ENCODE measurements at regions not wholly inside any gene's neighbourhood (a gene's known extent, or its start where the extent isn't known, plus 50 kb on each side); places are given as distances from the start of the nearest gene placed in this dataset.

DNA sequence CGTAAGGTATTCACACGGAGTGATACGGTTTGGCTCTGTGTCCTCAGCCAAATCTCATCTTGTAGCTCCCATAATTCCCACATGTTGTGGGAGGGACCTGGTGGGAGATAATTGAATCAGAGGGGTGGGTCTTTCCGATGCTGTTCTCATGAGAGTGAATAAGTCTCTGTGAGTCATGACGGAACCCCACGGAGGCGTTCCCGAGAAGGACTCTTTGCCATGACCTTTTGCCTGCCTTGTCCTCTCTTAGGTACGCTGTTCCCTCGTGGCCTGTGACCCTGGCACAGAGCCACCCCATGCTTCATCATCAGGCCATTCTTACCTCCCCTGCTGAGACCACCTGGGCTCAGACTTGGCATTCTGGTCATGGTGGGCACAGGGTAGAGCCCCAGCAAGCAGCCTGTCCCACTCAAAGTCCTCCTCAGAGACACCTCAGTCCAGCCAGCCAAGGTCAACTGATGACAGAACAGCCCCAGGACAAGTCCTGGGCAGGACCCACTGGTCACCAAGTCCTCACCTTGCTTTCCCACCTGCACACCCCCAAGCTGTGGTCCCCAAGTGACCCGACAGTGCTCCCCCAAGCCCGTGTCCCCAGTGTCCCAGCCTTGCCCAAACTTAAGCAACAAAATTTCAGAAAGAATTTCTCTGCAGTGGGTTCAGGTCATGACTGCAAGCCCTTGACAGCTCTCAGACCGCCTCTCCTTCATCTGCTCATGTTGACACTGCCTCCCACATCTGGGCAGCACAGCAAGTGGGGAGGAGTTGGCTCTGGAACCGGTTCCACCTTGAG, 158.4 kb downstream of the ACTL8 start:
- Histone ChIP-seq H3K27ac (ENCODE audit: low read depth in 1 of 2, low read length in 2 of 2) (no peak overlapping the region), H3K9me3 (replicated peaks in 1 of 2; ENCODE audit: control insufficient read depth in 1 of 2, insufficient read depth in 1 of 2, low read length in 2 of 2) (no peaks in the 10 kb centered on the region), H4K20me1 (ENCODE audit: insufficient read depth, low read length) (no peaks in the 10 kb centered on the region), H3K36me3 (replicated peaks in 1 of 2; ENCODE audit: control insufficient read depth in 1 of 2, insufficient read depth in 2 of 2, low read length in 2 of 2) (no peaks in the 10 kb centered on the region), H3K9ac (ENCODE audit: insufficient read depth, low read length, poor library complexity, severe bottlenecking) (no peak overlapping the region), H3K4me3 (replicated peaks in 1 of 3; ENCODE audit: low read depth in 2 of 3, low read length in 3 of 3) (no peak overlapping the region), H3K27me3 (ENCODE audit: control insufficient read depth in 2 of 2, insufficient read depth in 2 of 2, low read length in 2 of 2) (peaks cover 11% of the 10 kb centered on the region in 2 donors), H2AFZ (ENCODE audit: insufficient read depth, low read depth, low read length, poor library complexity, severe bottlenecking) (no peak overlapping the region), H3K79me2 (ENCODE audit: insufficient read depth, low read length) (no peaks in the 10 kb centered on the region), H3K4me2 (replicated peaks; ENCODE audit: extremely low read depth, low read length, poor library complexity, severe bottlenecking) (no peak overlapping the region), H3K4me1 (ENCODE audit: control insufficient read depth in 1 of 2, insufficient read depth in 2 of 2, low read length in 2 of 2) (no peaks in the 10 kb centered on the region)
- no peaks in the 10 kb centered on the region for H3K36me3 Mint-ChIP-seq
- peaks cover 15 to 30% (median 25%) of the 10 kb centered on the region in 3 donors for H3K27me3 Mint-ChIP-seq (ENCODE audit: low read depth in 3 of 3)
- no peaks in the 10 kb centered on the region for H3K4me1 Mint-ChIP-seq
- H3K4me3 Mint-ChIP-seq = no peak overlapping the region
- DNase-seq = no peak
- no peak for TF ChIP-seq CTCF (IDR thresholded peaks at IDR 0.05)
- H3K9me3 Mint-ChIP-seq = peaks cover 0 to 3% (median 0%) of the 10 kb centered on the region in 7 donors
- H3K27ac Mint-ChIP-seq = peak overlapping the region in 1 of 7 donors; percentile 6
- intact Hi-C loops (cut with micrococcal nuclease) = no loop called here
- WGBS (ENCODE audit: insufficient coverage) = 75% methylated on average over 6 of the region's 14 CpGs

GRCh38 chr1:17914131-17914530, 159.0 kb downstream of the ACTL8 start:
- Histone ChIP-seq H3K4me2 (replicated peaks; ENCODE audit: extremely low read depth, low read length, poor library complexity, severe bottlenecking) (no peak overlapping the region), H3K4me3 (replicated peaks in 1 of 3; ENCODE audit: low read depth in 2 of 3, low read length in 3 of 3) (no peak overlapping the region), H2AFZ (ENCODE audit: insufficient read depth, low read depth, low read length, poor library complexity, severe bottlenecking) (no peak overlapping the region), H4K20me1 (ENCODE audit: insufficient read depth, low read length) (no peaks in the 10 kb centered on the region), H3K4me1 (ENCODE audit: control insufficient read depth in 1 of 2, insufficient read depth in 2 of 2, low read length in 2 of 2) (no peaks in the 10 kb centered on the region), H3K79me2 (ENCODE audit: insufficient read depth, low read length) (no peaks in the 10 kb centered on the region), H3K27ac (ENCODE audit: low read depth in 1 of 2, low read length in 2 of 2) (no peak overlapping the region), H3K9ac (ENCODE audit: insufficient read depth, low read length, poor library complexity, severe bottlenecking) (no peak overlapping the region), H3K27me3 (ENCODE audit: control insufficient read depth in 2 of 2, insufficient read depth in 2 of 2, low read length in 2 of 2) (peaks cover 8 to 11% of the 10 kb centered on the region in 2 donors), H3K36me3 (replicated peaks in 1 of 2; ENCODE audit: control insufficient read depth in 1 of 2, insufficient read depth in 2 of 2, low read length in 2 of 2) (no peaks in the 10 kb centered on the region), H3K9me3 (replicated peaks in 1 of 2; ENCODE audit: control insufficient read depth in 1 of 2, insufficient read depth in 1 of 2, low read length in 2 of 2) (no peaks in the 10 kb centered on the region)
- Mint-ChIP-seq H3K27me3 (ENCODE audit: low read depth in 3 of 3) (peaks cover 15 to 27% (median 25%) of the 10 kb centered on the region in 3 donors), H3K4me3 (no peak overlapping the region), H3K36me3 (no peaks in the 10 kb centered on the region), H3K4me1 (no peaks in the 10 kb centered on the region), H3K27ac (no peak overlapping the region), H3K9me3 (peaks cover 0 to 3% (median 0%) of the 10 kb centered on the region in 7 donors)
- intact Hi-C loops (cut with micrococcal nuclease) = no loop called here
- TF ChIP-seq CTCF (IDR thresholded peaks at IDR 0.05) = no peak
- no peak for DNase-seq
- WGBS (ENCODE audit: insufficient coverage) = 67% methylated on average over 5 of the region's 7 CpGs

All from CD14-positive monocyte (primary cell).